KMS-11 (cell line): ENCODE measurements at regions not wholly inside any gene's neighbourhood (a gene's known extent, or its start where the extent isn't known, plus 50 kb on each side); places are given as distances from the start of the nearest gene placed in this dataset.
A peak's percentile ranks its signal among the peaks of the same experiment; 100 is the strongest.

ENCODE experiments used
- H2AFZ ChIP-seq: fragments of 200-600 bp; sonication (generic); 2 replicates; pipeline ENCODE4 v1.6.1; 2016; ENCODE audit warnings: antibody characterized with exemption, mixed run types, low read depth
- H3K27ac ChIP-seq: fragments of 200-600 bp; sonication (generic); 2 replicates; pipeline ENCODE4 v1.6.1; 2016; ENCODE audit warnings: mild to moderate bottlenecking, mixed run types
- H3K27me3 ChIP-seq: fragments of 200-600 bp; sonication (generic); 2 replicates; pipeline ENCODE4 v1.6.1; 2017; ENCODE audit warnings: mild to moderate bottlenecking, low read depth, mixed run types, moderate library complexity; ENCODE audit not compliant: insufficient read depth
- H3K36me3 ChIP-seq: fragments of 200-600 bp; sonication (generic); 2 replicates; pipeline ENCODE4 v1.6.1; 2017; ENCODE audit warnings: mild to moderate bottlenecking, mixed run types; ENCODE audit not compliant: insufficient read depth
- H3K4me1 ChIP-seq: fragments of 200-600 bp; sonication (generic); 2 replicates; pipeline ENCODE4 v1.6.1; 2016; ENCODE audit warnings: mild to moderate bottlenecking, low read depth, mixed run types; ENCODE audit not compliant: poor library complexity, severe bottlenecking
- H3K4me2 ChIP-seq: fragments of 200-600 bp; sonication (generic); 2 replicates; pipeline ENCODE4 v1.7.0; 2016; ENCODE audit warnings: mild to moderate bottlenecking, mixed run types
- H3K4me3 ChIP-seq: fragments of 200-600 bp; sonication (generic); IDR thresholded peaks from 2 replicates; pipeline ENCODE4 v1.6.1; 2017; ENCODE audit warnings: low read depth, low read length, mixed read lengths; ENCODE audit not compliant: insufficient read depth
- H3K79me2 ChIP-seq: fragments of 200-600 bp; sonication (generic); 2 replicates; pipeline ENCODE4 v1.6.1; 2016; ENCODE audit warnings: low read depth, mixed run types; ENCODE audit not compliant: insufficient read depth
- H3K9ac ChIP-seq: fragments of 200-600 bp; sonication (generic); 2 replicates; pipeline ENCODE4 v1.6.1; 2016; ENCODE audit warnings: mild to moderate bottlenecking, mixed run types
- H4K20me1 ChIP-seq: fragments of 200-600 bp; sonication (generic); 2 replicates; pipeline ENCODE4 v1.6.1; 2016; ENCODE audit warnings: mild to moderate bottlenecking, mixed run types; ENCODE audit not compliant: insufficient read depth
- CTCF ChIP-seq: fragments of 200-600 bp; sonication (generic); conservative IDR thresholded peaks from 2 replicates; pipeline ENCODE4 v1.6.1; 2017; ENCODE audit warnings: low read depth, mild to moderate bottlenecking, antibody characterized with exemption, low read length, moderate library complexity, mixed read lengths

GRCh38 chr7:145263886-145264285 is 428.0 kb upstream of the TPK1 start:
- Histone ChIP-seq H3K4me1 (peaks cover 26% of the 10 kb centered on the region), H4K20me1 (no peaks in the 10 kb centered on the region), H3K27ac (no peak overlapping the region), H2AFZ (no peak overlapping the region), H3K27me3 (no peaks in the 10 kb centered on the region), H3K36me3 (no peaks in the 10 kb centered on the region), H3K79me2 (no peaks in the 10 kb centered on the region), H3K9ac (no peak overlapping the region), H3K4me2 (peak overlapping the region; percentile 17), H3K4me3 (no peak overlapping the region)
- TF ChIP-seq CTCF, result no peak

GRCh38 chr7:145252031-145252430 is 416.2 kb upstream of the TPK1 start:
- TF ChIP-seq CTCF, result no peak
- H3K27ac ChIP-seq, result no peak overlapping the region
- no peak overlapping the region for H3K9ac ChIP-seq
- no peaks in the 10 kb centered on the region for H4K20me1 ChIP-seq
- no peaks in the 10 kb centered on the region for H3K36me3 ChIP-seq
- no peak overlapping the region for H2AFZ ChIP-seq
- H3K4me2 ChIP-seq, result no peak overlapping the region
- no peaks in the 10 kb centered on the region for H3K4me1 ChIP-seq
- no peak overlapping the region for H3K4me3 ChIP-seq
- H3K79me2 ChIP-seq, result no peaks in the 10 kb centered on the region
- no peaks in the 10 kb centered on the region for H3K27me3 ChIP-seq

GRCh38 chr7:145224775-145225174 is 388.9 kb upstream of the TPK1 start:
- H3K79me2 ChIP-seq, result no peaks in the 10 kb centered on the region
- TF ChIP-seq CTCF, result no peak
- no peak overlapping the region for H3K4me3 ChIP-seq
- H2AFZ ChIP-seq, result no peak overlapping the region
- H3K27me3 ChIP-seq, result no peaks in the 10 kb centered on the region
- no peaks in the 10 kb centered on the region for H3K36me3 ChIP-seq
- H3K27ac ChIP-seq, result no peak overlapping the region
- no peak overlapping the region for H3K4me2 ChIP-seq
- no peak overlapping the region for H3K9ac ChIP-seq
- H4K20me1 ChIP-seq, result no peaks in the 10 kb centered on the region
- H3K4me1 ChIP-seq, result no peaks in the 10 kb centered on the region

GRCh38 chr7:145219461-145219860 is 383.6 kb upstream of the TPK1 start:
- Histone ChIP-seq H3K4me2 (no peak overlapping the region), H2AFZ (no peak overlapping the region), H3K4me1 (no peaks in the 10 kb centered on the region), H3K36me3 (no peaks in the 10 kb centered on the region), H3K27ac (no peak overlapping the region), H3K27me3 (no peaks in the 10 kb centered on the region), H3K79me2 (no peaks in the 10 kb centered on the region), H4K20me1 (no peaks in the 10 kb centered on the region), H3K9ac (no peak overlapping the region), H3K4me3 (no peak overlapping the region)
- no peak for TF ChIP-seq CTCF

- Histone ChIP-seq H3K27me3 (no peaks in the 10 kb centered on the region), H3K4me3 (no peak overlapping the region), H2AFZ (no peak overlapping the region)
Measured at GRCh38 chr7:145216866-145217265, 381.0 kb upstream of the TPK1 start.

More at GRCh38 chr7:145216866-145217265, 381.0 kb upstream of the TPK1 start:
- Histone ChIP-seq H3K4me1 (no peaks in the 10 kb centered on the region), H3K79me2 (no peaks in the 10 kb centered on the region), H3K4me2 (no peak overlapping the region), H4K20me1 (no peaks in the 10 kb centered on the region), H3K36me3 (no peaks in the 10 kb centered on the region), H3K9ac (no peak overlapping the region), H3K27ac (no peak overlapping the region)
- no peak for TF ChIP-seq CTCF
